HepG2 (cell line): ENCODE measurements at regions not wholly inside any gene's neighbourhood (a gene's known extent, or its start where the extent isn't known, plus 50 kb on each side); places are given as distances from the start of the nearest gene placed in this dataset.

Source experiments
- ATAC-seq: fragments of 200-7000 bp; cut with Tn5 transposase; 3 replicates; pipeline ENCODE4 v1.9.1; 2020; ENCODE audit warnings: mild to moderate bottlenecking, moderate library complexity
- BruUV-seq: library from RNA; stranded (reverse); fragments of 400-500 nt; replicated peaks from 2 replicates; lab custom pipeline; 2021; lab: Mats Ljungman, UMichigan
- CTCF ChIA-PET: fragments of 300-600 bp; formaldehyde crosslinking; extraction: SDS; loops from one replicate; lab custom pipeline; 2021; ENCODE audit warnings: low total read pairs, inconsistent platforms, low intra/inter-chr PET ratio; lab: Yijun Ruan, JAX
- POLR2A ChIA-PET: fragments of 350-600 bp; sonication (Branson Sonifier 250); formaldehyde crosslinking; loops from one replicate; lab custom pipeline; 2020; ENCODE audit warnings: antibody characterized with exemption, inconsistent platforms; lab: Yijun Ruan, JAX
- DNase-seq: peaks from one replicate; pipeline ENCODE4 v3.0.0-alpha.2; 2015; ENCODE audit warnings: low spot score
- FAIRE-seq: peaks from 3 replicates; lab custom pipeline; 2011; peaks lifted over from hg19 to GRCh38; lab: Jason Lieb, UNC
- H2AFZ ChIP-seq: one replicate; pipeline ENCODE4 v1.6.1; 2011; ENCODE audit warnings: low read length, inconsistent platforms
- H3K27ac ChIP-seq: fragments of 300-600 bp; 3 replicates; pipeline ENCODE4 v1.8.0; 2011; ENCODE audit warnings: mixed run types, mild to moderate bottlenecking, mixed read lengths, low read length, inconsistent platforms; ENCODE audit not compliant: insufficient read depth; ENCODE audit errors: extremely low read length
- H3K27me3 ChIP-seq, 2 experiments: fragments of 200-600 bp in 1 of 2; 2 replicates in 1 of 2; 3 replicates in 1 of 2; pipeline versions ENCODE4 v1.6.0 to v1.8.0; 2011; ENCODE audit warnings: low read length in 2 of 2, mild to moderate bottlenecking in 2 of 2, moderate library complexity in 2 of 2, inconsistent platforms in 1 of 2; ENCODE audit not compliant: insufficient read depth in 2 of 2, control insufficient read depth in 1 of 2
- H3K36me3 ChIP-seq, 2 experiments: fragments of 200-600 bp in 1 of 2; replicated peaks in 1 of 2; 2 replicates in 1 of 2; 3 replicates in 1 of 2; pipeline versions ENCODE4 v1.5.1 to v1.8.0; 2011; ENCODE audit warnings: low read length in 2 of 2, inconsistent platforms in 1 of 2; ENCODE audit not compliant: insufficient read depth in 2 of 2, control insufficient read depth in 1 of 2
- H3K4me1 ChIP-seq: 2 replicates; pipeline ENCODE4 v1.5.1; 2012; ENCODE audit warnings: low read length, inconsistent platforms; ENCODE audit not compliant: insufficient read depth
- H3K4me2 ChIP-seq: 2 replicates; pipeline ENCODE4 v1.6.0; 2011; ENCODE audit warnings: low read depth, low read length, inconsistent platforms
- H3K4me3 ChIP-seq, 3 experiments: fragments of 200-600 bp in 1 of 3; sonication (generic), shearing (Covaris generic) in 1 of 3; replicated peaks in 1 of 3; 2 replicates each; pipeline ENCODE4 v1.5.1; 2011 to 2016; ENCODE audit warnings: low read length in 3 of 3, inconsistent platforms in 2 of 3, low read depth in 2 of 3, mild to moderate bottlenecking in 2 of 3, control low read depth in 1 of 3, mixed read lengths in 1 of 3; ENCODE audit not compliant: insufficient read depth in 1 of 3
- H3K79me2 ChIP-seq: one replicate; pipeline ENCODE4 v1.6.1; 2011; ENCODE audit warnings: low read length, inconsistent platforms; ENCODE audit not compliant: insufficient read depth
- H3K9ac ChIP-seq: 2 replicates; pipeline ENCODE4 v1.6.0; 2011; ENCODE audit warnings: mild to moderate bottlenecking, low read depth, low read length, inconsistent platforms; ENCODE audit not compliant: insufficient read depth
- H3K9me3 ChIP-seq: 2 replicates; pipeline ENCODE4 v1.5.1; 2012; ENCODE audit warnings: mild to moderate bottlenecking, low read length
- H4K20me1 ChIP-seq: 2 replicates; pipeline ENCODE4 v1.6.0; 2011; ENCODE audit warnings: inconsistent platforms, mild to moderate bottlenecking, low read length, moderate library complexity; ENCODE audit not compliant: insufficient read depth
- CENPX ChIP-seq: sonication (generic); formaldehyde crosslinking; IDR thresholded peaks from 2 replicates; pipeline ENCODE4 v1.9.0; 2021; ENCODE audit warnings: mild to moderate bottlenecking, missing genetic modification reagents, moderate library complexity
- GABPA ChIP-seq, 2 experiments: IDR thresholded peaks; 2 replicates each; pipeline ENCODE4 v1.6.1; 2011 to 2016; ENCODE audit warnings: low read depth in 2 of 2, low read length in 1 of 2, missing biosample characterization in 1 of 2, missing genetic modification characterization in 1 of 2
- GATA4 ChIP-seq: sonication (generic); IDR thresholded peaks from 2 replicates; pipeline ENCODE4 v1.6.1; 2016; ENCODE audit warnings: antibody characterized with exemption, low read depth, borderline replicate concordance
- KMT2B ChIP-seq: IDR thresholded peaks from 2 replicates; pipeline ENCODE4 v1.6.1; 2016; ENCODE audit warnings: missing genetic modification reagents, missing compliant biosample characterization
- RFX5 ChIP-seq: IDR thresholded peaks from 2 replicates; pipeline ENCODE4 v1.6.1; 2011; ENCODE audit warnings: low read depth, low read length, improper control_type of control experiment
- ZNF121 ChIP-seq: sonication (generic); formaldehyde crosslinking; IDR thresholded peaks from 2 replicates; pipeline ENCODE4 v1.5.0; 2020; ENCODE audit warnings: mild to moderate bottlenecking, missing genetic modification reagents
- ZNF7 ChIP-seq: IDR thresholded peaks from 2 replicates; pipeline ENCODE4 v1.6.1; 2016; ENCODE audit warnings: missing biosample characterization, missing genetic modification reagents
- WGBS: methylation state at CpG from one replicate; pipeline ENCODE4 v1.1.6; 2017; ENCODE audit warnings: low lambda C conversion rate; 5-methylcytosine and 5-hydroxymethylcytosine counted together
- in situ Hi-C: cut with HindIII; loops from 2 replicates; pipeline ENCODE4 v1.10.0; 2017; ENCODE audit warnings: low pct_unique_long_range_greater_than_20kb; ENCODE audit not compliant: extremely low pct_ligation_motif_present
- intact Hi-C: fragments of 100-400 bp; cut with micrococcal nuclease; formaldehyde crosslinking; loops from one replicate; pipeline ENCODE4 v1.10.0; 2022; ENCODE audit not compliant: unreplicated experiment
- TF ChIP-seq, protein P1 (sequence below): sonication (generic); formaldehyde crosslinking; IDR thresholded peaks from 2 replicates; pipeline ENCODE4 v1.9.0; 2021; ENCODE audit warnings: missing genetic modification reagents, borderline replicate concordance
- TF ChIP-seq, protein P2 (sequence below): sonication (generic); formaldehyde crosslinking; IDR thresholded peaks from 2 replicates; pipeline ENCODE4 v1.5.1; 2020; ENCODE audit warnings: mild to moderate bottlenecking, missing genetic modification reagents, borderline replicate concordance

DNA sequence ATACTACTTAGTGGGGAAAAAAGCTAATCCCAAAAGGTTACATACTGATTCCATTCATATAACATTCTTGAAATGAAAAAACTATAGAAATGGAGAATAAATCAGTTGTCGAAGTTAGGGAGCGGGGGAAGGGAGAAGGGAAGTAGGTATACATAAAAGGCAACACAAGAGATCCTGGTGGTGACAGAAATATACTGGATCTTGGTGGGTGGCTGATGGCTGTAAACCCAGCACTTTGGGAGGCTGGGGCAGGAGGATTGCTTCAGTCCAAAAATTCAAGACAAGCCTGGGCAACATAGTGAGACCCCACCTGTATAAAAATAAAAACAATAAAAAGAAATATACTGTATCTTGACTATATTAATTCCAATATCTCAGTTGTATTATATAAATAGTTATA, 105.7 kb upstream of the LGSN start:
- H3K4me1 ChIP-seq = peaks cover 44% of the 10 kb centered on the region
- peak; percentile 78 for TF ChIP-seq ZNF121 (CRISPR knock-in tag)
- no peak for TF ChIP-seq GABPA (IDR thresholded peaks at IDR 0.05; ENCODE audit: low read depth, low read length)
- no peak for TF ChIP-seq GABPA (CRISPR knock-in tag; IDR thresholded peaks at IDR 0.05; ENCODE audit: low read depth)
- no peak for TF ChIP-seq KMT2B (CRISPR knock-in tag)
- no peak for TF ChIP-seq RFX5
- peak; percentile 72; the same call in 1 of the 2 replicates for TF ChIP-seq ZNF7 (CRISPR knock-in tag)
- TF ChIP-seq, protein P1, sequence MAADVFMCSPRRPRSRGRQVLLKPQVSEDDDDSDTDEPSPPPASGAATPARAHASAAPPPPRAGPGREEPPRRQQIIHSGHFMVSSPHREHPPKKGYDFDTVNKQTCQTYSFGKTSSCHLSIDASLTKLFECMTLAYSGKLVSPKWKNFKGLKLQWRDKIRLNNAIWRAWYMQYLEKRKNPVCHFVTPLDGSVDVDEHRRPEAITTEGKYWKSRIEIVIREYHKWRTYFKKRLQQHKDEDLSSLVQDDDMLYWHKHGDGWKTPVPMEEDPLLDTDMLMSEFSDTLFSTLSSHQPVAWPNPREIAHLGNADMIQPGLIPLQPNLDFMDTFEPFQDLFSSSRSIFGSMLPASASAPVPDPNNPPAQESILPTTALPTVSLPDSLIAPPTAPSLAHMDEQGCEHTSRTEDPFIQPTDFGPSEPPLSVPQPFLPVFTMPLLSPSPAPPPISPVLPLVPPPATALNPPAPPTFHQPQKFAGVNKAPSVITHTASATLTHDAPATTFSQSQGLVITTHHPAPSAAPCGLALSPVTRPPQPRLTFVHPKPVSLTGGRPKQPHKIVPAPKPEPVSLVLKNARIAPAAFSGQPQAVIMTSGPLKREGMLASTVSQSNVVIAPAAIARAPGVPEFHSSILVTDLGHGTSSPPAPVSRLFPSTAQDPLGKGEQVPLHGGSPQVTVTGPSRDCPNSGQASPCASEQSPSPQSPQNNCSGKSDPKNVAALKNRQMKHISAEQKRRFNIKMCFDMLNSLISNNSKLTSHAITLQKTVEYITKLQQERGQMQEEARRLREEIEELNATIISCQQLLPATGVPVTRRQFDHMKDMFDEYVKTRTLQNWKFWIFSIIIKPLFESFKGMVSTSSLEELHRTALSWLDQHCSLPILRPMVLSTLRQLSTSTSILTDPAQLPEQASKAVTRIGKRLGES = no peak
- no peak for TF ChIP-seq CENPX (CRISPR knock-in tag)
- no peak for TF ChIP-seq GATA4
- TF ChIP-seq, protein P2, sequence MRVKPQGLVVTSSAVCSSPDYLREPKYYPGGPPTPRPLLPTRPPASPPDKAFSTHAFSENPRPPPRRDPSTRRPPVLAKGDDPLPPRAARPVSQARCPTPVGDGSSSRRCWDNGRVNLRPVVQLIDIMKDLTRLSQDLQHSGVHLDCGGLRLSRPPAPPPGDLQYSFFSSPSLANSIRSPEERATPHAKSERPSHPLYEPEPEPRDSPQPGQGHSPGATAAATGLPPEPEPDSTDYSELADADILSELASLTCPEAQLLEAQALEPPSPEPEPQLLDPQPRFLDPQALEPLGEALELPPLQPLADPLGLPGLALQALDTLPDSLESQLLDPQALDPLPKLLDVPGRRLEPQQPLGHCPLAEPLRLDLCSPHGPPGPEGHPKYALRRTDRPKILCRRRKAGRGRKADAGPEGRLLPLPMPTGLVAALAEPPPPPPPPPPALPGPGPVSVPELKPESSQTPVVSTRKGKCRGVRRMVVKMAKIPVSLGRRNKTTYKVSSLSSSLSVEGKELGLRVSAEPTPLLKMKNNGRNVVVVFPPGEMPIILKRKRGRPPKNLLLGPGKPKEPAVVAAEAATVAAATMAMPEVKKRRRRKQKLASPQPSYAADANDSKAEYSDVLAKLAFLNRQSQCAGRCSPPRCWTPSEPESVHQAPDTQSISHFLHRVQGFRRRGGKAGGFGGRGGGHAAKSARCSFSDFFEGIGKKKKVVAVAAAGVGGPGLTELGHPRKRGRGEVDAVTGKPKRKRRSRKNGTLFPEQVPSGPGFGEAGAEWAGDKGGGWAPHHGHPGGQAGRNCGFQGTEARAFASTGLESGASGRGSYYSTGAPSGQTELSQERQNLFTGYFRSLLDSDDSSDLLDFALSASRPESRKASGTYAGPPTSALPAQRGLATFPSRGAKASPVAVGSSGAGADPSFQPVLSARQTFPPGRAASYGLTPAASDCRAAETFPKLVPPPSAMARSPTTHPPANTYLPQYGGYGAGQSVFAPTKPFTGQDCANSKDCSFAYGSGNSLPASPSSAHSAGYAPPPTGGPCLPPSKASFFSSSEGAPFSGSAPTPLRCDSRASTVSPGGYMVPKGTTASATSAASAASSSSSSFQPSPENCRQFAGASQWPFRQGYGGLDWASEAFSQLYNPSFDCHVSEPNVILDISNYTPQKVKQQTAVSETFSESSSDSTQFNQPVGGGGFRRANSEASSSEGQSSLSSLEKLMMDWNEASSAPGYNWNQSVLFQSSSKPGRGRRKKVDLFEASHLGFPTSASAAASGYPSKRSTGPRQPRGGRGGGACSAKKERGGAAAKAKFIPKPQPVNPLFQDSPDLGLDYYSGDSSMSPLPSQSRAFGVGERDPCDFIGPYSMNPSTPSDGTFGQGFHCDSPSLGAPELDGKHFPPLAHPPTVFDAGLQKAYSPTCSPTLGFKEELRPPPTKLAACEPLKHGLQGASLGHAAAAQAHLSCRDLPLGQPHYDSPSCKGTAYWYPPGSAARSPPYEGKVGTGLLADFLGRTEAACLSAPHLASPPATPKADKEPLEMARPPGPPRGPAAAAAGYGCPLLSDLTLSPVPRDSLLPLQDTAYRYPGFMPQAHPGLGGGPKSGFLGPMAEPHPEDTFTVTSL (CRISPR knock-in tag) = no peak
- no peak for DNase-seq
- ATAC-seq = no peak
- no peak overlapping the region for H2AFZ ChIP-seq
- no peak overlapping the region for H3K4me2 ChIP-seq
- intact Hi-C loops = no loop called here
- H3K27ac ChIP-seq = no peak overlapping the region
- no peaks in the 10 kb centered on the region for H3K27me3 ChIP-seq
- no peak for FAIRE-seq
- in situ Hi-C loops = no loop called here
- 96% methylated on average over 2 of the region's 2 CpGs for WGBS
- no peak overlapping the region for H3K9ac ChIP-seq
- H4K20me1 ChIP-seq = no peaks in the 10 kb centered on the region
- BruUV-seq = no TSS peak
- no peaks in the 10 kb centered on the region for H3K9me3 ChIP-seq
- no peaks in the 10 kb centered on the region; a peak in 1 of 5 replicates for H3K36me3 ChIP-seq
- H3K4me3 ChIP-seq = no peak overlapping the region
- ChIA-PET CTCF (no interaction called here), POLR2A (no interaction called here)
- no peaks in the 10 kb centered on the region for H3K79me2 ChIP-seq
